ENCODE measurements at regions not wholly inside any gene's neighbourhood (a gene's known extent, or its start where the extent isn't known, plus 50 kb on each side); places are given as distances from the start of the nearest gene placed in this dataset.
A peak's percentile ranks its signal among the peaks of the same experiment; 100 is the strongest.
"Not testable (repeated sequence)": the region's sequence is repeated elsewhere in the genome, so short reads cannot be mapped to it uniquely, and the experiment has no call there.

DNA sequence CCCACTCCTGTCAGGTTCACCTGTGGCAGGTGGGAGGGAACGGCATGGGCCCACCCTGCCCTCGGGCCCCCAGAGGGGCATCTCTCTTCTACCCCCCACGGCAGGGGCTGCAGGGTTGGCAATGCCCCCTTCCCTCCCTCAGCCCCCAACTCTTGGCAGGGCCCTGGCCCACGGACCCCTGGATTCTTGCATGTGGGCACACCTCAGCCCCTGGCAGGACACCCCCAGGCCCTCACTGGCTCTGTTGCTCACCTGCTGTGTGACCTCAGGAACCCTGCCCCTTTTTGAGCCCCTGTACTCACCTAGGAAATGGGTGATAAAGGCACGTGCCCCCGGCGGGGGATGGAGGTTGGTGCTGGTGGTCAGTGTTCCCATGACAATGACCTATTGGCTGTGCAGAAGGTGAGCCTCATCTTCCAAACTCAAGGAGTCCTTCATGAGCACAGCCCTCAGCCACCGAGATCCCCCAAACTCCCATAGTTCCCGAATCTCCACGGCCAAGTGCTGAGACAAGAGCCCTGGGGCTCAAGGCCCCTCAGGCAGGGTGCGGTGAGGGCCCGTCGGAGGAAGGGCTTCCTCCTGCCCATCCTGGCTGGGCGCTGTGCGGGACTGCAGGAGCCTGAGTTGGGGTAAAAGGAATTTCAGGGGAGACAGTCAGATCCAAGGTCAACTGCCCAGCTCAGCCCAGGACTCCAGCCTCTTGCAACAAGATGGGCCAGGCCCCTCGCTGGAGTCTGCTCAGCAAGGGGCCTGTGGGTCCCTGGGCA lies 198.2 kb downstream of the IGLL1 start:
- TF ChIP-seq CTCF (IDR thresholded peaks at IDR 0.05) = no peak
- TF ChIP-seq POLR2A (IDR thresholded peaks at IDR 0.05) = no peak
- no peak for TF ChIP-seq EP300 (IDR thresholded peaks at IDR 0.05)
- H3K27me3 ChIP-seq = no peaks in the 10 kb centered on the region
- WGBS, 3 donors = 83 to 91% (median 86%) methylated on average over 16 of the region's 16 CpGs
- no peaks in the 10 kb centered on the region for H3K9me3 ChIP-seq
- H3K4me1 ChIP-seq (ENCODE audit: insufficient read depth) = peaks cover 22% of the 10 kb centered on the region
- DNase-seq = peak in 1 of 5 donors; percentile 12
- intact Hi-C loops (cut with DNase I) = loop anchor here in 3 of 4 donors (5.0 to 10.0 kb wide), 4 partner anchors 67 to 210 kb away; no protein-coding TSS in a partner anchor
- H3K27ac ChIP-seq = no peak overlapping the region
- H3K36me3 ChIP-seq = no peaks in the 10 kb centered on the region
- no peak overlapping the region for H3K4me3 ChIP-seq

GRCh38 chr22:23380911-23381310 lies 199.2 kb downstream of the IGLL1 start:
- Histone ChIP-seq H3K4me3 (no peak overlapping the region), H3K27ac (no peak overlapping the region), H3K9me3 (no peaks in the 10 kb centered on the region), H3K36me3 (no peaks in the 10 kb centered on the region), H3K4me1 (ENCODE audit: insufficient read depth) (peaks cover 22% of the 10 kb centered on the region), H3K27me3 (no peaks in the 10 kb centered on the region)
- intact Hi-C loops (cut with DNase I) = loop anchor here in 3 of 4 donors (5.0 to 10.0 kb wide), 4 partner anchors 66 to 211 kb away; no protein-coding TSS in a partner anchor
- no peak for DNase-seq
- WGBS, 3 donors = 88 to 97% (median 97%) methylated on average over 4 of the region's 4 CpGs
- TF ChIP-seq EP300 (IDR thresholded peaks at IDR 0.05) = no peak
- TF ChIP-seq CTCF (IDR thresholded peaks at IDR 0.05) = no peak
- TF ChIP-seq POLR2A (IDR thresholded peaks at IDR 0.05) = no peak

DNA sequence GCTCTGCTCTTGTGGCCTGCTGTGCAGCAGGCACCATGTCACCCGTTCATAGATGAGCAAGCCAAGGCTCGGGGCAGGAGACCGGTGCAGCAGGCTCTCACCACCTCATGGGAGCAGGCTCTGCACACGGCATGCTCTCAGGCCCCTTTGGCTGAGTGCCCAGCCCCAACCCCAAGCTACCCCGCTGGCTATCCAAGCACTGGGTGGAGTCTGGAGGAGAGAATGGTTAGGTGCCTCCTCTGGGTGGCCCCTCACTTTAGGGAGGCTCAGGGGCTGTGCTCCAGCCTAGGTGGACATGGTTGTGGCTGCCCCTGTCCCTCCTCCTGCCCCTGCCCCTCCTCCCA lies 199.9 kb downstream of the IGLL1 start:
- Histone ChIP-seq H3K9me3 (no peaks in the 10 kb centered on the region), H3K4me1 (ENCODE audit: insufficient read depth) (peaks cover 17% of the 10 kb centered on the region), H3K4me3 (no peak overlapping the region), H3K27ac (no peak overlapping the region), H3K36me3 (no peaks in the 10 kb centered on the region), H3K27me3 (no peaks in the 10 kb centered on the region)
- intact Hi-C loops (cut with DNase I) = loop anchor here in 3 of 4 donors (5.0 to 10.0 kb wide), 4 partner anchors 65 to 212 kb away; no protein-coding TSS in a partner anchor
- no peak for TF ChIP-seq EP300 (IDR thresholded peaks at IDR 0.05)
- TF ChIP-seq POLR2A (IDR thresholded peaks at IDR 0.05) = no peak
- no peak for TF ChIP-seq CTCF (IDR thresholded peaks at IDR 0.05)
- DNase-seq = no peak
- WGBS, 3 donors = 49 to 63% (median 58%) methylated on average over 4 to 5 of the region's 5 CpGs

DNA sequence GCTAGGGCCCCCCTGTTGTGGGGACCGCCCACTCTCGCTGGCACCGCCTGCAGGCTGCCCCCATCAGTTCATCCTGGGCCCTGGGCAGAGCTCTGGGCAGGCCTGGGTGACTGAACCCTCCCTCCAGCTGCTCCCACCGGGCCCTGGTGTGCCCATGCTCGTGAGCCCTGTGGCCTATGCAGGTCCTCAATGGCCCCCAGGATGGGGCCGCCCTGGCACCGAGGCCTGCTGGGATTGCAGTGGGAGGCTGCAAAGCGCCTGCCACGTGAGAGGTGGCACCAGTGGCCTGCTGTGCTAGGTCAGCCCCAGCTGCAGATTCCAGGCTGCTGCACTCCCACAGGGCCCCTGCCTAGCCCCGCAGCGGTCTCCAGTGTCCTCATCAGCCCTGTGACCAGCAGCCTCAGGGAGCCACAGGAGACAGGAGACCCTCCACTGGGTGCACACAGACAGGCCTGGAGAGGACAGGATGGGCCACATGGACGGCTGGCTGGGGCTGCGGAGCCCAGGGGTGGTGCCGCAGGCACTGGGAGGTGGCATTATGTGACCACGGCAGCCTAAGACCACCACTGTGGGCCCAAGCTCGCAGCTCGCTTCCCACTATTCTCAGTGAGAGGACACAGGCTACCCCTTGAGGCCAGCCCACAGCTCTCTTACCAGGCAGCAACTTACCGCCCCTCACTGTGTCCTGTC lies 199.4 kb downstream of the BCR start:
- intact Hi-C loops (cut with DNase I) = loop anchor here in 3 of 4 donors (5.0 to 10.0 kb wide), 4 partner anchors 65 to 213 kb away; no protein-coding TSS in a partner anchor

GRCh38 chr22:23377767-23378166 lies 197.5 kb downstream of the BCR start:
- 68 to 76% (median 72%) methylated on average over 6 of the region's 6 CpGs for WGBS, 3 donors
- H3K27ac ChIP-seq = no peak overlapping the region

More for the DNA sequence above, 199.4 kb downstream of the BCR start:
- H3K27ac ChIP-seq, H3K9me3 ChIP-seq, DNase-seq, H3K36me3 ChIP-seq, H3K27me3 ChIP-seq, H3K4me3 ChIP-seq: not testable (repeated sequence)
- peaks cover 13% of the 10 kb centered on the region for H3K4me1 ChIP-seq (ENCODE audit: insufficient read depth)
- 81 to 90% (median 89%) methylated on average over 11 to 18 of the region's 18 CpGs for WGBS, 3 donors

More at GRCh38 chr22:23377767-23378166, 197.5 kb downstream of the BCR start:
- no peak for DNase-seq
- no peaks in the 10 kb centered on the region for H3K27me3 ChIP-seq
- intact Hi-C loops (cut with DNase I) = no loop called here
- no peak overlapping the region for H3K4me3 ChIP-seq
- H3K36me3 ChIP-seq = no peaks in the 10 kb centered on the region
- H3K4me1 ChIP-seq (ENCODE audit: insufficient read depth) = no peaks in the 10 kb centered on the region
- no peaks in the 10 kb centered on the region for H3K9me3 ChIP-seq
- TF ChIP-seq POLR2A (IDR thresholded peaks at IDR 0.05) (no peak), EP300 (IDR thresholded peaks at IDR 0.05) (no peak), CTCF (IDR thresholded peaks at IDR 0.05) (no peak)
